Lower lobe of right lung (tissue), 2 donors: ENCODE measurements at regions not wholly inside any gene's neighbourhood (a gene's known extent, or its start where the extent isn't known, plus 50 kb on each side); places are given as distances from the start of the nearest gene placed in this dataset.

Source experiments
- ATAC-seq, 2 donors: fragments of 200-7000 bp; cut with Tn5 transposase; one replicate each; pipeline ENCODE4 v1.9.1; 2020 to 2022; ENCODE audit warnings: mild to moderate bottlenecking in 2 of 2, moderate library complexity in 2 of 2
- DNase-seq: peaks from one replicate; pipeline ENCODE4 v3.0.0-alpha.2; 2020
- H3K27ac ChIP-seq: fragments of 200-600 bp; one replicate; pipeline ENCODE4 v1.8.0; 2022
- H3K27me3 ChIP-seq: fragments of 200-600 bp; one replicate; pipeline ENCODE4 v1.8.0; 2022; ENCODE audit warnings: low read depth
- H3K36me3 ChIP-seq: fragments of 200-600 bp; one replicate; pipeline ENCODE4 v1.8.0; 2022; ENCODE audit warnings: mild to moderate bottlenecking
- H3K4me1 ChIP-seq: fragments of 200-600 bp; one replicate; pipeline ENCODE4 v1.8.0; 2022
- H3K4me3 ChIP-seq: fragments of 200-600 bp; one replicate; pipeline ENCODE4 v1.8.0; 2022; ENCODE audit warnings: mild to moderate bottlenecking
- H3K9me3 ChIP-seq: fragments of 200-600 bp; one replicate; pipeline ENCODE4 v1.8.0; 2022
- intact Hi-C: fragments of 100-400 bp; cut with DNase I; formaldehyde crosslinking; loops from one replicate; pipeline ENCODE4 v1.11.0; 2022
- TF ChIP-seq, protein P1 (sequence below): fragments of 200-600 bp; IDR thresholded peaks from one replicate; pipeline ENCODE4 v1.8.0; 2022; ENCODE audit warnings: antibody characterized with exemption, mild to moderate bottlenecking
- donor health status: DM: no; HTN: yes; CAD: no; lungs with severe emphysema.

DNA sequence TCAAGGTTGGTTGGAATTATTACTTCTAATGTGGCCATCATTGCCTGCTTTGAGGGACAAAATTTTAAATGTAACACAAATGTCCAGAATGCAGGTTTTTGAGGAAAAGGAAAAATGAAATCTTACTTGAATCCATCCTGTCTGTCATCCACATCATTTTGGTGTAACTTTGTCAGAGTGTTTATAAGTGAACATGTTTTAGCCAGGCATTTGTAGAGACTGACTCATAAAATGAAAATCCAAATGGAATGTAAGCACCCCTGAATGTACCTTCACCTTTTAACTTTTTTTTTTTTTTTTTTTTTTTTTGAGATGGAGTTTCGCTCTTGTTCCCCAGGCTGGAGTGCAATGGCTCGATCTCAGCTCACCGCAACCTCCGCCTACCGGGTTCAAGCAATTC, 141.8 kb upstream of the BNIP2 start:
- ATAC-seq (peak in 1 of 2 donors; percentile 28), DNase-seq (no peak)

DNA sequence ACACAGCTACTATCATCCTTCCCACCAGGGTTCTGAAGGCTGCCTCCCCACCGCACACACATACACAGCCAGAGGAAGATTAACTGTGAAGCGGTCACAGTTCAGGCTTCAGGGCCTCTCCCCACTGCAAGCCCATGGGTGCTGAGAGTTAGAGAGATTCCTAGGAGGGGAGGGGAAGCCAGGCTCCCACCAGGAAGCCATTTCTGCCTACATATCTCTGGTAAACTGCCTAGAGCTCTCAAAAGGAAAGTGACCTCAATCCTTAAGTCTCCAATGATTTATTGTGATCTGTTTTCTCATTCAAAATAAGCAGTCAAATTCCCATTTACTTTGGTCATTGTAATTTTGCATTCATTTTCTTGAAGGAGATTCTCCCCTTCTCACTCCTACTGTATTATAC, 141.0 kb upstream of the BNIP2 start:
- Histone ChIP-seq H3K4me3 (no peak overlapping the region), H3K4me1 (no peaks in the 10 kb centered on the region), H3K27ac (no peak overlapping the region), H3K9me3 (no peaks in the 10 kb centered on the region), H3K36me3 (no peaks in the 10 kb centered on the region), H3K27me3 (no peaks in the 10 kb centered on the region)
- ATAC-seq (no peak), DNase-seq (no peak)
- intact Hi-C loops = no loop called here
- TF ChIP-seq, protein P1, sequence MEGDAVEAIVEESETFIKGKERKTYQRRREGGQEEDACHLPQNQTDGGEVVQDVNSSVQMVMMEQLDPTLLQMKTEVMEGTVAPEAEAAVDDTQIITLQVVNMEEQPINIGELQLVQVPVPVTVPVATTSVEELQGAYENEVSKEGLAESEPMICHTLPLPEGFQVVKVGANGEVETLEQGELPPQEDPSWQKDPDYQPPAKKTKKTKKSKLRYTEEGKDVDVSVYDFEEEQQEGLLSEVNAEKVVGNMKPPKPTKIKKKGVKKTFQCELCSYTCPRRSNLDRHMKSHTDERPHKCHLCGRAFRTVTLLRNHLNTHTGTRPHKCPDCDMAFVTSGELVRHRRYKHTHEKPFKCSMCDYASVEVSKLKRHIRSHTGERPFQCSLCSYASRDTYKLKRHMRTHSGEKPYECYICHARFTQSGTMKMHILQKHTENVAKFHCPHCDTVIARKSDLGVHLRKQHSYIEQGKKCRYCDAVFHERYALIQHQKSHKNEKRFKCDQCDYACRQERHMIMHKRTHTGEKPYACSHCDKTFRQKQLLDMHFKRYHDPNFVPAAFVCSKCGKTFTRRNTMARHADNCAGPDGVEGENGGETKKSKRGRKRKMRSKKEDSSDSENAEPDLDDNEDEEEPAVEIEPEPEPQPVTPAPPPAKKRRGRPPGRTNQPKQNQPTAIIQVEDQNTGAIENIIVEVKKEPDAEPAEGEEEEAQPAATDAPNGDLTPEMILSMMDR = no peak

More for the DNA sequence above, 141.8 kb upstream of the BNIP2 start:
- H3K4me1 ChIP-seq = no peaks in the 10 kb centered on the region
- H3K36me3 ChIP-seq = no peaks in the 10 kb centered on the region
- no peak overlapping the region for H3K4me3 ChIP-seq
- H3K27ac ChIP-seq = no peak overlapping the region
- no peaks in the 10 kb centered on the region for H3K9me3 ChIP-seq
- no peaks in the 10 kb centered on the region for H3K27me3 ChIP-seq
- intact Hi-C loops = no loop called here
- TF ChIP-seq, protein P1 = no peak

DNA sequence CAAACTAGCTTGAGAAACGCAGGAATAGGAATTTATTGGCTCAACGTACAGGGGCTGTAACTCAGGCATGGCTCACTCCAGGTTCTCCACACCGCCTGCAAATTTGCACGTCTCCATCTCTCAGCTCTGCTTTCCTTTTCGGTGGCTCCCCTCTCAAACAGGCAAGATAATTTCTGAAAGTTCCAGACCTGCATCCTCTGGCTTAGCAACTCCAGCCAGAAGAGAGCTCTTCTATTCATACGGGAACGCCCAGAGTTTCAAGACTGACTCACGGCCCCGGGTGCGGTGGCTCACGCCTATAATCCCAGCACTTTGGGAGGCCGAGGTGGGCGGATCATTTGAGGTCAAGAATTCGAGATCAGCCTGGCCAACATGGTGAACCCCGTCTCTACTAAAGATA, 139.7 kb upstream of the BNIP2 start:
- no peaks in the 10 kb centered on the region for H3K9me3 ChIP-seq
- intact Hi-C loops = no loop called here
- TF ChIP-seq, protein P1 = no peak
- ATAC-seq (no peak), DNase-seq (no peak)
- H3K4me3 ChIP-seq = no peak overlapping the region
- H3K36me3 ChIP-seq = no peaks in the 10 kb centered on the region
- H3K27ac ChIP-seq = no peak overlapping the region
- no peaks in the 10 kb centered on the region for H3K4me1 ChIP-seq
- no peaks in the 10 kb centered on the region for H3K27me3 ChIP-seq

DNA sequence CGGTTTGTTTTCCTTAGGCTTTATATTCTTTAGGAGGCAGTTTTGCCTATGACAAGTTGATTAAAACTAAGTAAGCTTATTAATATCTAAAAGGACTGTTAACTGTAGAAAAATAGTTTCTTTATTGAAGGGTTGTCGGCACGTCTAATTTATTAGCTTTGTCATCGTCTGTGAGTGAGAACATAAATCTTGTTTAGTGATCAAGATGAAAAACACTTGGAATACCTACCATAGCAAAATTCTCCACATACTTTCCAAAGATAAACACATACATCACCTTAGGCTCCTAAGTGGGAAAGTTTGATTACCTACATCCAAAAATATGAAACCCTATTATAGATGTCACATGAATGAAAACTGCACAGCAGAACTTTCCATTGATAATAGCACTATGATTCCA, 139.1 kb upstream of the BNIP2 start:
- Histone ChIP-seq H3K9me3 (no peaks in the 10 kb centered on the region), H3K27me3 (no peaks in the 10 kb centered on the region), H3K4me1 (no peaks in the 10 kb centered on the region), H3K4me3 (no peak overlapping the region), H3K27ac (no peak overlapping the region), H3K36me3 (no peaks in the 10 kb centered on the region)
- intact Hi-C loops = no loop called here
- no peak for ATAC-seq
- DNase-seq = no peak
- TF ChIP-seq, protein P1 = no peak

DNA sequence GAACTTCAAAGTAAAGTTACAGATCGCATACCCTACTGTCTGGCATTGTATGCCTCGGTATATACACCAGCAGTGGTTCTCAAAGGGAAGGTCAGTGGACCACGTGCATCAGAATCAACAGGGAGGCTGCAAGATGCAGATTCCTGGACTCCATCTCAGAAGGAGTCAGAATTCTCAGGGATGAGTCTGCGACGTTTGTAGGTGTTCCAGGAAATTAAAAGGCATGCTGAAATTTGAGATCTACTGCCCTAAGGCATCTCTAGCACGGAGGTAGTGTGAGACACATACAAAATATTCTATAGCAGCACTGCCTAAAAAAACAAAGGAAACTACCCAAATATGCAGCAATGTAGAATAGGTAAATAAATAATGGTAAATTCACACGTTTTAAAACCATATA, 136.8 kb upstream of the BNIP2 start:
- Histone ChIP-seq H3K36me3 (no peaks in the 10 kb centered on the region), H3K27ac (no peak overlapping the region), H3K4me1 (no peaks in the 10 kb centered on the region), H3K9me3 (no peaks in the 10 kb centered on the region), H3K4me3 (no peak overlapping the region), H3K27me3 (no peaks in the 10 kb centered on the region)
- intact Hi-C loops = no loop called here
- TF ChIP-seq, protein P1 = no peak
- no peak for DNase-seq
- no peak for ATAC-seq

DNA sequence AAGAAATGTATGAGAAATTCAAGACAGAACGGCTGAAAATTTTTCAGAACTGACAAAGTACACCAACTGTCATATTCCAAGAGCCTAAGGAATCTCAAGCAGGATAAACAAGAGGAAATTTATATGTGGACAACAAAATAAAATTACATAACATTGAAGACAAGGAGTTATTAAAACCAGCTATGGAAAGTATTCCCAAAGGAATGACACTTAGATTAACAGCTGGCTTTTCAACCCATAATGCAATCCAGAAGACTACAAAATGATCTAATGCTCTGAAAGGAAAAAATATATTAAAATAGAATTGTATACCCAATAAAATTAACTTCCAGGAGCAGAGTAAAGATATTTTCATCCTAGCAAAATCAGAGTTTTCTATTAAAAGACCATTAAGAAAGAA, 132.2 kb upstream of the BNIP2 start:
- Histone ChIP-seq H3K27me3 (peaks cover 8% of the 10 kb centered on the region), H3K36me3 (no peaks in the 10 kb centered on the region), H3K27ac (no peak overlapping the region), H3K4me1 (no peaks in the 10 kb centered on the region), H3K9me3 (no peaks in the 10 kb centered on the region), H3K4me3 (no peak overlapping the region)
- ATAC-seq = no peak
- TF ChIP-seq, protein P1 = no peak
- no peak for DNase-seq
- intact Hi-C loops = no loop called here
